Thyroid gland (tissue), 4 donors: ENCODE measurements at regions not wholly inside any gene's neighbourhood (a gene's known extent, or its start where the extent isn't known, plus 50 kb on each side); places are given as distances from the start of the nearest gene placed in this dataset.

Source experiments
- POLR2A ChIP-seq, 2 donors: fragments of 450-650 bp; IDR thresholded peaks; one replicate each; pipeline ENCODE4 v1.6.1; 2017; ENCODE audit warnings: antibody characterized with exemption in 2 of 2, mild to moderate bottlenecking in 2 of 2, moderate library complexity in 1 of 2
- TF ChIP-seq, protein P1 (sequence below), 6 experiments: fragments of 200-600 bp in 3 of 6; fragments of 450-650 bp in 3 of 6; sonication (generic) in 3 of 6; IDR thresholded peaks; one replicate each; pipeline ENCODE4 v1.5.1; 2016 to 2019; ENCODE audit warnings: antibody characterized with exemption in 6 of 6, mild to moderate bottlenecking in 2 of 6, inconsistent platforms in 1 of 6, moderate library complexity in 1 of 6

DNA sequence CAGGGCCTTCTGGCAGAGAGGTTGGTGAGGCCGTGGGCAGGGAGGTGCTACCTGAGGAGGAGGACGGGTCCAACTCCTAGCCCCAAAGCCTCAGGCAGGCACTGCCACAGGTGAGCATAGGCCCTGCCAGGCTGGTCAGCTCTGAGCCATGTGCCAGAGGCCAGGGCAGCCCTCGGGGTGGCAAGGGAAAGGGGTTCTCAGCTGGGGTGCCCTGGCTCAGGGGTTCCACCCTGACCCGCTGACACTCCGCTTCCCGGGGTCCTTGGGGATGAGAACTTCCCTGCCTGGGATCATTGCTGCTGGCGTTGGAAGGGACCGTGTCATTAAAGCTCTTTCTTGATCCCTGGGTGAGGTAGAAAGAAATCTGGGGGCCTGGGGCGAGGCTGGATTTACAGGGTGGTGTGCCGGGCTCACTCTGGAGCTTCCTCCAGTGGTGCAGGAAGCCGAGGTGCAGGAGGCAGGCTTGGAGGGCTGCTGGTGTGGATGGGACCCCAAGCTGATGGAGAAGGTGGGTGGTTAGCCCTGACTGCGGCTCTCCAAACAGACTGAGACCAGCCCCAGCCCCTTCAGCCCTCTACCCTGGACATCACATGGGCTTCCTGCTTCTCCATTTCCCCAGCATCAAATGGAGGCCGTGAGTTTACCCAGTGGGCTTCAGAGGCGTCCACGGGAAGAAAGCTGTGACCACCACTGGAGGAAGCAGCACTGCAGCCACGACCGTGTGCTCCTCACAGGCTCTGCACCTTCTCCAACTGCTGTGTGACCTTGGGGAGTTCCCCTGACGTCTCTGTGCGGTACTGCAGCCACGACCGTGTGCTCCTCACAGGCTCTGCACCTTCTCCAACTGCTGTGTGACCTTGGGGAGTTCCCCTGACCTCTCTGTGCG lies 295.2 kb downstream of the NDUFA10 start:
- TF ChIP-seq POLR2A (IDR thresholded peaks at IDR 0.05), result no peak
- TF ChIP-seq, protein P1, sequence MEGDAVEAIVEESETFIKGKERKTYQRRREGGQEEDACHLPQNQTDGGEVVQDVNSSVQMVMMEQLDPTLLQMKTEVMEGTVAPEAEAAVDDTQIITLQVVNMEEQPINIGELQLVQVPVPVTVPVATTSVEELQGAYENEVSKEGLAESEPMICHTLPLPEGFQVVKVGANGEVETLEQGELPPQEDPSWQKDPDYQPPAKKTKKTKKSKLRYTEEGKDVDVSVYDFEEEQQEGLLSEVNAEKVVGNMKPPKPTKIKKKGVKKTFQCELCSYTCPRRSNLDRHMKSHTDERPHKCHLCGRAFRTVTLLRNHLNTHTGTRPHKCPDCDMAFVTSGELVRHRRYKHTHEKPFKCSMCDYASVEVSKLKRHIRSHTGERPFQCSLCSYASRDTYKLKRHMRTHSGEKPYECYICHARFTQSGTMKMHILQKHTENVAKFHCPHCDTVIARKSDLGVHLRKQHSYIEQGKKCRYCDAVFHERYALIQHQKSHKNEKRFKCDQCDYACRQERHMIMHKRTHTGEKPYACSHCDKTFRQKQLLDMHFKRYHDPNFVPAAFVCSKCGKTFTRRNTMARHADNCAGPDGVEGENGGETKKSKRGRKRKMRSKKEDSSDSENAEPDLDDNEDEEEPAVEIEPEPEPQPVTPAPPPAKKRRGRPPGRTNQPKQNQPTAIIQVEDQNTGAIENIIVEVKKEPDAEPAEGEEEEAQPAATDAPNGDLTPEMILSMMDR (IDR thresholded peaks at IDR 0.05), result no peak
